HEK293 (cell line): ENCODE measurements at regions not wholly inside any gene's neighbourhood (a gene's known extent, or its start where the extent isn't known, plus 50 kb on each side); places are given as distances from the start of the nearest gene placed in this dataset.
A peak's percentile ranks its signal among the peaks of the same experiment; 100 is the strongest.

Source experiments
- CTCF ChIA-PET: fragments of 350-600 bp; formaldehyde crosslinking; extraction: SDS; loops from one replicate; lab custom pipeline; 2021; ENCODE audit warnings: antibody characterized with exemption; lab: Yijun Ruan, JAX
- POLR2A ChIA-PET: fragments of 300-600 bp; formaldehyde crosslinking; extraction: SDS; loops from one replicate; lab custom pipeline; 2020; ENCODE audit warnings: antibody characterized with exemption, inconsistent platforms; lab: Yijun Ruan, JAX
- H3K27ac ChIP-seq: fragments of 200-500 bp; sonication (Bioruptor generic); 2 replicates; pipeline ENCODE4 v1.5.1; 2014; ENCODE audit warnings: low read depth, low read length, control low read depth, inconsistent platforms; ENCODE audit errors: extremely low read depth
- H3K36me3 ChIP-seq, 2 experiments: fragments of 200-500 bp in 1 of 2; sonication (Bioruptor generic) in 1 of 2; 1 replicate in 1 of 2; 2 replicates in 1 of 2; pipeline ENCODE4 v1.5.1; 2014 to 2017; ENCODE audit warnings: inconsistent platforms in 2 of 2, low read length in 2 of 2; ENCODE audit not compliant: control insufficient read depth in 2 of 2, insufficient read depth in 1 of 2
- H3K4me1 ChIP-seq: fragments of 200-500 bp; sonication (Bioruptor generic); 2 replicates; pipeline ENCODE4 v1.5.1; 2014; ENCODE audit warnings: mild to moderate bottlenecking, low read length, inconsistent platforms; ENCODE audit not compliant: control insufficient read depth, insufficient read depth
- H3K4me3 ChIP-seq: 2 replicates; pipeline ENCODE4 v1.5.1; 2011; ENCODE audit warnings: low read depth, mild to moderate bottlenecking, control low read depth, low read length, moderate library complexity
- H3K9me3 ChIP-seq: fragments of 200-500 bp; sonication (Bioruptor generic); 2 replicates; pipeline ENCODE4 v1.5.1; 2014; ENCODE audit warnings: low read depth, low read length, inconsistent platforms; ENCODE audit not compliant: control insufficient read depth, insufficient read depth
- GLI2 ChIP-seq: fragments of 450-650 bp; formaldehyde crosslinking; IDR thresholded peaks from 2 replicates; pipeline ENCODE4; 2017; ENCODE audit warnings: missing biosample characterization, missing genetic modification characterization, low read depth, borderline replicate concordance
- HOXD13 ChIP-seq: sonication (generic); formaldehyde crosslinking; IDR thresholded peaks from 2 replicates; pipeline ENCODE4 v1.8.0; 2022; ENCODE audit warnings: missing genetic modification reagents, borderline replicate concordance
- RBAK ChIP-seq: fragments of 450-650 bp; formaldehyde crosslinking; IDR thresholded peaks from 2 replicates; pipeline ENCODE4 v1.5.1; 2016; ENCODE audit warnings: missing biosample characterization, missing genetic modification characterization
- SP3 ChIP-seq: fragments of 450-650 bp; formaldehyde crosslinking; IDR thresholded peaks from 2 replicates; pipeline ENCODE4 v1.5.1; 2016; ENCODE audit warnings: missing biosample characterization, missing genetic modification characterization
- TSHZ1 ChIP-seq: fragments of 450-650 bp; formaldehyde crosslinking; IDR thresholded peaks from 2 replicates; pipeline ENCODE4 v1.5.1; 2016; ENCODE audit warnings: missing biosample characterization, missing genetic modification characterization, borderline replicate concordance
- ZBTB10 ChIP-seq: fragments of 450-650 bp; formaldehyde crosslinking; IDR thresholded peaks from 2 replicates; pipeline ENCODE4 v1.5.1; 2016; ENCODE audit warnings: missing biosample characterization, missing genetic modification characterization
- ZBTB17 ChIP-seq: fragments of 450-650 bp; formaldehyde crosslinking; IDR thresholded peaks from 2 replicates; pipeline ENCODE4 v1.5.1; 2016; ENCODE audit warnings: missing biosample characterization, missing genetic modification characterization
- ZBTB26 ChIP-seq: fragments of 450-650 bp; formaldehyde crosslinking; optimal IDR thresholded peaks from 2 replicates; pipeline ENCODE3; 2016; ENCODE audit warnings: missing biosample characterization, mild to moderate bottlenecking, missing genetic modification characterization
- ZFP41 ChIP-seq: fragments of 450-650 bp; formaldehyde crosslinking; IDR thresholded peaks from 2 replicates; pipeline ENCODE4 v1.5.1; 2016; ENCODE audit warnings: missing biosample characterization, missing genetic modification characterization, borderline replicate concordance
- ZNF184 ChIP-seq: fragments of 450-650 bp; IDR thresholded peaks from 2 replicates; pipeline ENCODE4 v1.5.1; 2018; ENCODE audit warnings: missing biosample characterization, mild to moderate bottlenecking, missing genetic modification characterization
- ZNF23 ChIP-seq: fragments of 450-650 bp; formaldehyde crosslinking; IDR thresholded peaks from 2 replicates; pipeline ENCODE4 v1.5.1; 2016; ENCODE audit warnings: missing biosample characterization, missing genetic modification characterization, borderline replicate concordance
- ZNF26 ChIP-seq: fragments of 450-650 bp; formaldehyde crosslinking; IDR thresholded peaks from 2 replicates; pipeline ENCODE4 v1.5.1; 2016; ENCODE audit warnings: missing biosample characterization, missing genetic modification characterization
- ZNF501 ChIP-seq: fragments of 450-650 bp; formaldehyde crosslinking; IDR thresholded peaks from 2 replicates; pipeline ENCODE4 v1.5.1; 2016; ENCODE audit warnings: missing biosample characterization, missing genetic modification characterization
- ZNF549 ChIP-seq: fragments of 450-650 bp; IDR thresholded peaks from 2 replicates; pipeline ENCODE4 v1.5.1; 2018; ENCODE audit warnings: missing biosample characterization, missing genetic modification characterization, mild to moderate bottlenecking, inconsistent platforms, moderate library complexity
- ZNF76 ChIP-seq: fragments of 450-650 bp; formaldehyde crosslinking; IDR thresholded peaks from 2 replicates; pipeline ENCODE4; 2016; ENCODE audit warnings: low read depth, missing biosample characterization, missing genetic modification characterization, borderline replicate concordance
- ZNF843 ChIP-seq: fragments of 450-650 bp; formaldehyde crosslinking; IDR thresholded peaks from 2 replicates; pipeline ENCODE4 v1.5.1; 2016; ENCODE audit warnings: missing biosample characterization, missing genetic modification characterization
- ZSCAN4 ChIP-seq: fragments of 450-650 bp; formaldehyde crosslinking; IDR thresholded peaks from 2 replicates; pipeline ENCODE4 v1.5.1; 2017; ENCODE audit warnings: missing biosample characterization, missing genetic modification characterization

GRCh38 chr7:56537952-56538351 lies 421.7 kb upstream of the NUPR2 start (continued):
- peak; percentile 77 for TF ChIP-seq ZBTB17 (tag by site-specific recombination)
- peak; percentile 22 for TF ChIP-seq ZBTB26 (tag by site-specific recombination)
- no peak for TF ChIP-seq SP3 (tag by site-specific recombination)

GRCh38 chr7:56537477-56537876 lies 421.3 kb upstream of the NUPR2 start:
- ChIA-PET CTCF (no interaction called here), POLR2A (no interaction called here)
- Histone ChIP-seq H3K36me3 (no peaks in the 10 kb centered on the region), H3K9me3 (no peaks in the 10 kb centered on the region), H3K27ac (no peak overlapping the region), H3K4me3 (no peak overlapping the region), H3K4me1 (no peaks in the 10 kb centered on the region)
- TF ChIP-seq ZNF184 (tag by site-specific recombination) (no peak), ZBTB10 (tag by site-specific recombination) (no peak), ZNF549 (no peak), RBAK (no peak), ZNF843 (tag by site-specific recombination) (no peak), ZFP41 (tag by site-specific recombination) (no peak), ZNF23 (tag by site-specific recombination) (no peak), ZNF501 (tag by site-specific recombination) (no peak), TSHZ1 (tag by site-specific recombination) (no peak), HOXD13 (CRISPR knock-in tag) (no peak), ZSCAN4 (tag by site-specific recombination) (no peak), ZNF76 (no peak), ZNF26 (tag by site-specific recombination) (no peak), GLI2 (tag by site-specific recombination) (no peak)
